ENCODE measurements at regions not wholly inside any gene's neighbourhood (a gene's known extent, or its start where the extent isn't known, plus 50 kb on each side); places are given as distances from the start of the nearest gene placed in this dataset.

GRCh38 chr6:18676548-18676947, 289.4 kb downstream of the RNF144B start:
- H3K4me1 ChIP-seq (ENCODE audit: insufficient read depth, low read length, severe bottlenecking): no peaks in the 10 kb centered on the region
- no peaks in the 10 kb centered on the region for H3K9me3 ChIP-seq (ENCODE audit: low read length)
- no peak overlapping the region for H3K9ac ChIP-seq (ENCODE audit: low read length)
- TF ChIP-seq CTCF (IDR thresholded peaks at IDR 0.05; ENCODE audit: low read length) (no peak), EZH2 (IDR thresholded peaks at IDR 0.05; ENCODE audit: borderline replicate concordance, low read length) (no peak)
- no peaks in the 10 kb centered on the region for H3K79me2 ChIP-seq (ENCODE audit: insufficient read depth, low read length)
- H3K9me2 ChIP-seq (ENCODE audit: low read depth, low read length): no peaks in the 10 kb centered on the region
- H3K4me2 ChIP-seq (ENCODE audit: low read length): no peak overlapping the region
- H3F3A ChIP-seq (ENCODE audit: insufficient read depth, low read length): no peaks in the 10 kb centered on the region
- H3K4me3 ChIP-seq (ENCODE audit: low read depth, low read length, poor library complexity, severe bottlenecking): no peak overlapping the region
- H4K20me1 ChIP-seq (ENCODE audit: insufficient read depth, low read length): no peaks in the 10 kb centered on the region
- no peak overlapping the region for H3K27ac ChIP-seq (ENCODE audit: low read depth, low read length, poor library complexity, severe bottlenecking)
- no peaks in the 10 kb centered on the region for H3K27me3 ChIP-seq (ENCODE audit: insufficient read depth, low read length)
- H2AFZ ChIP-seq (ENCODE audit: low read length): no peak overlapping the region
- H3K36me3 ChIP-seq (ENCODE audit: insufficient read depth, low read length): no peaks in the 10 kb centered on the region

GRCh38 chr6:18680842-18681241, 293.7 kb downstream of the RNF144B start:
- Histone ChIP-seq H4K20me1 (ENCODE audit: insufficient read depth, low read length) (peaks cover 2% of the 10 kb centered on the region; the same call in 1 of the 2 replicates), H3K9me2 (ENCODE audit: low read depth, low read length) (no peaks in the 10 kb centered on the region), H3K4me1 (ENCODE audit: insufficient read depth, low read length, severe bottlenecking) (no peaks in the 10 kb centered on the region), H3K9ac (ENCODE audit: low read length) (no peak overlapping the region), H2AFZ (ENCODE audit: low read length) (no peak overlapping the region), H3K4me2 (ENCODE audit: low read length) (no peak overlapping the region), H3K27me3 (ENCODE audit: insufficient read depth, low read length) (no peaks in the 10 kb centered on the region), H3F3A (ENCODE audit: insufficient read depth, low read length) (no peaks in the 10 kb centered on the region), H3K4me3 (ENCODE audit: low read depth, low read length, poor library complexity, severe bottlenecking) (no peak overlapping the region), H3K27ac (ENCODE audit: low read depth, low read length, poor library complexity, severe bottlenecking) (no peak overlapping the region), H3K36me3 (ENCODE audit: insufficient read depth, low read length) (no peaks in the 10 kb centered on the region), H3K79me2 (ENCODE audit: insufficient read depth, low read length) (no peaks in the 10 kb centered on the region), H3K9me3 (ENCODE audit: low read length) (no peaks in the 10 kb centered on the region)
- TF ChIP-seq EZH2 (IDR thresholded peaks at IDR 0.05; ENCODE audit: borderline replicate concordance, low read length) (no peak), CTCF (IDR thresholded peaks at IDR 0.05; ENCODE audit: low read length) (no peak; the same call in 1 of the 2 replicates)

GRCh38 chr6:18681832-18682503, 294.8 kb downstream of the RNF144B start:
- Histone ChIP-seq H3K36me3 (ENCODE audit: insufficient read depth, low read length) (no peaks in the 10 kb centered on the region), H3K9ac (ENCODE audit: low read length) (no peak overlapping the region), H4K20me1 (ENCODE audit: insufficient read depth, low read length) (peaks cover 2% of the 10 kb centered on the region; the same call in 1 of the 2 replicates), H3F3A (ENCODE audit: insufficient read depth, low read length) (no peaks in the 10 kb centered on the region), H3K27me3 (ENCODE audit: insufficient read depth, low read length) (no peaks in the 10 kb centered on the region), H3K9me2 (ENCODE audit: low read depth, low read length) (no peaks in the 10 kb centered on the region), H3K4me1 (ENCODE audit: insufficient read depth, low read length, severe bottlenecking) (no peaks in the 10 kb centered on the region), H3K9me3 (ENCODE audit: low read length) (no peaks in the 10 kb centered on the region), H2AFZ (ENCODE audit: low read length) (no peak overlapping the region), H3K4me3 (ENCODE audit: low read depth, low read length, poor library complexity, severe bottlenecking) (no peak overlapping the region), H3K27ac (ENCODE audit: low read depth, low read length, poor library complexity, severe bottlenecking) (no peak overlapping the region), H3K79me2 (ENCODE audit: insufficient read depth, low read length) (no peaks in the 10 kb centered on the region), H3K4me2 (ENCODE audit: low read length) (no peak overlapping the region)
- no peak for TF ChIP-seq CTCF (IDR thresholded peaks at IDR 0.05; ENCODE audit: low read length)
- TF ChIP-seq EZH2 (IDR thresholded peaks at IDR 0.05; ENCODE audit: borderline replicate concordance, low read length): no peak

Measured in OCI-LY1 (cell line).